ENCODE measurements at regions not wholly inside any gene's neighbourhood (a gene's known extent, or its start where the extent isn't known, plus 50 kb on each side); places are given as distances from the start of the nearest gene placed in this dataset.

GRCh38 chr16:64615630-64616280 lies 506.1 kb downstream of the CDH11 start:
- no peak overlapping the region for H3K9ac ChIP-seq (ENCODE audit: low read depth in 2 of 2, low read length in 2 of 2)
- TF ChIP-seq, protein P1, sequence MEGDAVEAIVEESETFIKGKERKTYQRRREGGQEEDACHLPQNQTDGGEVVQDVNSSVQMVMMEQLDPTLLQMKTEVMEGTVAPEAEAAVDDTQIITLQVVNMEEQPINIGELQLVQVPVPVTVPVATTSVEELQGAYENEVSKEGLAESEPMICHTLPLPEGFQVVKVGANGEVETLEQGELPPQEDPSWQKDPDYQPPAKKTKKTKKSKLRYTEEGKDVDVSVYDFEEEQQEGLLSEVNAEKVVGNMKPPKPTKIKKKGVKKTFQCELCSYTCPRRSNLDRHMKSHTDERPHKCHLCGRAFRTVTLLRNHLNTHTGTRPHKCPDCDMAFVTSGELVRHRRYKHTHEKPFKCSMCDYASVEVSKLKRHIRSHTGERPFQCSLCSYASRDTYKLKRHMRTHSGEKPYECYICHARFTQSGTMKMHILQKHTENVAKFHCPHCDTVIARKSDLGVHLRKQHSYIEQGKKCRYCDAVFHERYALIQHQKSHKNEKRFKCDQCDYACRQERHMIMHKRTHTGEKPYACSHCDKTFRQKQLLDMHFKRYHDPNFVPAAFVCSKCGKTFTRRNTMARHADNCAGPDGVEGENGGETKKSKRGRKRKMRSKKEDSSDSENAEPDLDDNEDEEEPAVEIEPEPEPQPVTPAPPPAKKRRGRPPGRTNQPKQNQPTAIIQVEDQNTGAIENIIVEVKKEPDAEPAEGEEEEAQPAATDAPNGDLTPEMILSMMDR (IDR thresholded peaks at IDR 0.05) = no peak
- peak; percentile 17 for DNase-seq
- intact Hi-C loops (cut with DNase I) = no loop called here
- no peak overlapping the region for H3K4me3 ChIP-seq
- no peaks in the 10 kb centered on the region for H3K4me1 ChIP-seq
- H3K27ac ChIP-seq = no peak overlapping the region
- H3K27me3 ChIP-seq = no peaks in the 10 kb centered on the region
- H3K9me3 ChIP-seq = no peaks in the 10 kb centered on the region
- no peaks in the 10 kb centered on the region for H3K36me3 ChIP-seq

DNA sequence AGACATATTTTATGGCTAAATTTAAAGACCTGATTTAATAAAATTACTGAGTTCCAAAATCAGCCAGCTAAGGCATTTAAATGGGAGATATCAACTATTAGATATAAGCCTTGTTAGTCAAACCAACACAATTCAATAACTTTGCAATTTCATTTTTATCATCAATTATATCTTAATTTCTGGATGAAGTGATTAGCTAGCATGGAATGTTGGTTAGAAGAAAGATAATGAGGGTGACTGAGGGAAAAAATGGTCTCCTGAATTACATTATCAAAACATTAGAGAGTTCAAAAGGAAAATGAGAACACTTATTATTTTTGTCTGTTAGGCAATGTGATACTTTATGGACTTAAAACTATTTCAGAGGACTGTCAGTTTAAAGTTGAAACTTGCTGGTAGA lies 525.7 kb downstream of the CDH11 start:
- DNase-seq = no peak
- H3K9me3 ChIP-seq = no peaks in the 10 kb centered on the region
- no peak overlapping the region for H3K4me3 ChIP-seq
- no peak overlapping the region for H3K9ac ChIP-seq (ENCODE audit: low read depth in 2 of 2, low read length in 2 of 2)
- H3K27ac ChIP-seq = no peak overlapping the region
- no peaks in the 10 kb centered on the region for H3K27me3 ChIP-seq
- intact Hi-C loops (cut with DNase I) = no loop called here
- TF ChIP-seq, protein P1 (IDR thresholded peaks at IDR 0.05) = no peak
- H3K36me3 ChIP-seq = no peaks in the 10 kb centered on the region
- no peaks in the 10 kb centered on the region for H3K4me1 ChIP-seq

DNA sequence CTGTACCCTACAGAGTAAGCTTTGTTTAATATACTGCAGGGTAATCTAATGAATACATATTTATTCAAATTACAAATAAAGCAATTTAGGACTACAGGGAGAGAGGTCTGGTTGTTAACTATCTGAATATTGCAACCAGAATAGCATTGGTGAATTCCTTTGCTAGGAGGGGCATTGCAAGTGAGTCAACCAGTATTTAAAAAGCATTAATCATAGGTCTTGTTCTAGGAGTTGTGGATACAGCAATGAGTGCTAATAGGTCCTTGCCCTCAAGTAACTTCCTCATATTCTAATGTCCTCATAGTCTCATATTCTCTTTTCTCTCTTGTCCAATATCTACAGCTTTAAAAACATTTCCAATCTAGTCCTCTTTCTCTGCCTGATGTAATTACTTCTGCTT lies 531.4 kb downstream of the CDH11 start:
- intact Hi-C loops (cut with DNase I) = no loop called here
- Histone ChIP-seq H3K4me3 (no peak overlapping the region), H3K9me3 (no peaks in the 10 kb centered on the region), H3K9ac (ENCODE audit: low read depth in 2 of 2, low read length in 2 of 2) (no peak overlapping the region), H3K27me3 (no peaks in the 10 kb centered on the region), H3K36me3 (no peaks in the 10 kb centered on the region), H3K27ac (no peak overlapping the region), H3K4me1 (no peaks in the 10 kb centered on the region)
- TF ChIP-seq, protein P1 (IDR thresholded peaks at IDR 0.05) = no peak
- DNase-seq = no peak

DNA sequence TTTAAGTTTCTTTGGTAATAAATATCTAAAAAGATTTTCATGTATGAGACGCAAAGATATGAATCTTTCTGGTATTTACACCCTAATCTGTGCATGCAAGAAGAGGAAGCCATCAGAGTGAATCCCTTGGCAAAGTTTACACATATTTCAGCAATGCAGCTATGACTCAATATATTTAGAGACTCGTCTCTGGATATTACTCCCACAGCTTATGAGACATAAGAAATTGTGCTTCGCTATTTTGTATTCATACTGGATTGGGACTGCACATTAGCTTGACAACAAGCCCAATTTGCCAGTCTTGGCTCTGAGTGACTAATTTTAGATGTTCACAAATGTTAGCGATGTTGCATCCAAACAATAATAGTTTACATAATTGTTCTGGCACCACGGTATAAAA lies 532.0 kb downstream of the CDH11 start:
- Histone ChIP-seq H3K4me1 (no peaks in the 10 kb centered on the region), H3K36me3 (no peaks in the 10 kb centered on the region), H3K27ac (no peak overlapping the region), H3K9ac (ENCODE audit: low read depth in 2 of 2, low read length in 2 of 2) (no peak overlapping the region), H3K9me3 (no peaks in the 10 kb centered on the region), H3K27me3 (no peaks in the 10 kb centered on the region), H3K4me3 (no peak overlapping the region)
- intact Hi-C loops (cut with DNase I) = no loop called here
- TF ChIP-seq, protein P1 (IDR thresholded peaks at IDR 0.05) = no peak
- DNase-seq = no peak

DNA sequence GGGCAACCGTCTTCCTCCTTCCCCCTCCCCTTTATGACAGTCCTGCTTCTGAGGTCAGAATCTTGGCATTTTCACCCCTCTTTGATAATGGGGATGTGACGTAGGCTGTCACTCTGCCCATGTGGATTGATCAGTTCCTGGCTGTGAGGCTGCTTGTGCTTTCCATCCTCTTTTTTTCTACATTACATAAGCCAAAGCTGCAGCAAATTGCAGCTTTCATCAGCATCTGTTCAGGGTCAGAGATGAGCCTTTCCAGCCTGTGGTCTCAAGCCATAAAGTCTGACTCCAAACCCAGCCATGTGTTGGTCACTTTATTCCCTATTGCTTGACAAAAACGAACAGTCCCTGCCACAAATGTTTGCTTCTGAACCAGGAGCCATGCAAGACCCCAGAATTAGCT lies 535.1 kb downstream of the CDH11 start:
- H3K9ac ChIP-seq (ENCODE audit: low read depth in 2 of 2, low read length in 2 of 2) = no peak overlapping the region
- DNase-seq = no peak
- intact Hi-C loops (cut with DNase I) = no loop called here
- no peaks in the 10 kb centered on the region for H3K4me1 ChIP-seq
- H3K4me3 ChIP-seq = no peak overlapping the region
- H3K27me3 ChIP-seq = no peaks in the 10 kb centered on the region
- no peaks in the 10 kb centered on the region for H3K36me3 ChIP-seq
- no peaks in the 10 kb centered on the region for H3K9me3 ChIP-seq
- TF ChIP-seq, protein P1 (IDR thresholded peaks at IDR 0.05) = no peak
- H3K27ac ChIP-seq = no peak overlapping the region

Data from colonic mucosa (tissue), 4 donors.